GM18499 (cell line): ENCODE measurements at regions not wholly inside any gene's neighbourhood (a gene's known extent, or its start where the extent isn't known, plus 50 kb on each side); places are given as distances from the start of the nearest gene placed in this dataset.
"Not testable (repeated sequence)": the region's sequence is repeated elsewhere in the genome, so short reads cannot be mapped to it uniquely, and the experiment has no call there.

Experiments used
- ATAC-seq: cut with Tn5 transposase; IDR thresholded peaks from one replicate; pipeline ENCODE4 v1.9.1; 2021; ENCODE audit warnings: moderate number of reproducible peaks; ENCODE audit not compliant: insufficient read depth, unreplicated experiment

- ATAC-seq, result no peak
These were observed 73.2 kb downstream of the ZIC4 start for GRCh38 chr3:147333098-147333497.

- no peak for ATAC-seq
These were observed 77.6 kb downstream of the ZIC4 start for GRCh38 chr3:147328711-147329110.

DNA sequence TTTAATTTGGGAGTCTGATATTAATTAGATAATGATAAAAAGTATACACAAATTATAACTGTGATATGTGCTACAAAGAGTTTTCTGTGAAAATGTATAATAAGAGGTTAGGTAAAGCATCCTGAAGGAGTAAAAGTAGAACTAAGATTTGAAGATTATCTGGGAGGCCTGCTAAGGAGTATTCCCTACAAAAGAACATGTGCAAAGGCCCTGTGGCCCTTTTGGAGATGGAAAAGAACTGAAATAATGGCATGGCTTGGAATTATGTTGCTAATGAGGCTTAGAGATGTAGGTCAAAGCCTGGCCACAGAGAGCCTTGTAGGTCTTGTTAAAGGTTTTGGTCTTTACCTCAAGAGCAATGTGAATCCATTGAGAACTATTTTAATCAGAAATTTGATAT is 82.0 kb downstream of the ZIC4 start:
- no peak for ATAC-seq

DNA sequence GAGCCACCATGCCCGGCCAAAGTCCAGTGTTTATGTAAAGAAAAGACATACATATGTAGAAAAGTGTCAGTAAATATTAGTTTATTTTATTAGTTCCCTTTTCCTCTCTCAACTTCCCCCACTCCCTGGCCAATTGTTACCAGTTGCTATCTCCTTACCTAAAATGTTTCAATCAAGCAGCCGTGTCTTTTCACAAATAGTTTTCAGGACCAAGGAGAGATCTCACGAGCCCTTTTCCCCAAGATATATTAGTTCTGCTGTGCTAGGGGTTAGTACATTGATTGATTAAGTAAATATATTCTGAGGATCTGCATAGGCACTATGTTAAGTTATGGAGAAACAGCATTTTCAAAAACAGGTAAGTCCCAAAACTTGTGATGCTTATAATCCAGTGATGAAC is 87.4 kb downstream of the ZIC4 start:
- ATAC-seq, result no peak

- not testable (repeated sequence) for ATAC-seq
These were observed 89.3 kb downstream of the ZIC4 start for GRCh38 chr3:147317080-147317479.

GRCh38 chr3:147313513-147313912 is 92.8 kb downstream of the ZIC4 start:
- ATAC-seq, result no peak

GRCh38 chr3:147312786-147313280 is 93.5 kb downstream of the ZIC4 start:
- ATAC-seq, result no peak

DNA sequence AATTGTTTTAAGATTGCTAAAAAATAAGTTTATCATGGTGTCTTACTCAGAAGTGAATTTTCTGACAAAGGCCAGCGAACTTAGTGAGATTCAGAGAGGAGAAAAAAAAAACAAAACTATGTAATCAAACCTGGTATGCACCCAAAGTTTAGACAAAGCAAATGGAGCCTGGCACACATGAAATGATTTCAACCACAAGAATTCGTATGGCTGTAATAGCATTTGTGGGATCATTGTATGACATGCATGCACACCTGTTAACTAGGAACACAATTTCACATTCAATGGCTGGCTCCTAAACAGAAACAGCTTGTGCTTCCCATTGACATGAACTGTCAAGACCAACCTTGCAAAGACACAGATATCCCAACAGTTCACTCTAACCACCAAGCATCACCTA is 94.6 kb downstream of the ZIC4 start:
- no peak for ATAC-seq

GRCh38 chr3:147305533-147306250 is 100.7 kb downstream of the ZIC4 start:
- ATAC-seq, result no peak

DNA sequence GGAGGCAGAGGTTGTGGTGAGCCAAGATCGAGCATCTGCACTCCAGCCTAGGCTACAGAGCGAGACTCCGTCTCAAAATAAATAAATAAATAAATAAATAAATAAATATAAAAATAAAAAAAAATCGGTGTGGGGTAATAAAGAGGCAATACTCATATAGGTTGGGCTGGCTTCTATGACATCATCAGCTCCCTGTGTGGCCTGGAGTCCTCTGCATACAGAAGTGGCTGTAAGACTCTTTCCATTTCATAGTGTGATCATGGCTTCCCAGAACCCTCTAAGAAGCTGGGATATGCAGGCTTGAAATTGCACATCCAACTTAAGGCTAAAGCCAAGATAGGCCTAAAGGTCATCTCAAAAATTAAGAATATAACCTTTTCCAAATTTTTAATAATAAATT is 101.6 kb downstream of the ZIC4 start:
- ATAC-seq, result no peak

- ATAC-seq, result no peak
These were observed 104.6 kb downstream of the ZIC4 start for GRCh38 chr3:147301781-147302180.

GRCh38 chr3:147299656-147300055 is 106.7 kb downstream of the ZIC4 start:
- ATAC-seq, result no peak

DNA sequence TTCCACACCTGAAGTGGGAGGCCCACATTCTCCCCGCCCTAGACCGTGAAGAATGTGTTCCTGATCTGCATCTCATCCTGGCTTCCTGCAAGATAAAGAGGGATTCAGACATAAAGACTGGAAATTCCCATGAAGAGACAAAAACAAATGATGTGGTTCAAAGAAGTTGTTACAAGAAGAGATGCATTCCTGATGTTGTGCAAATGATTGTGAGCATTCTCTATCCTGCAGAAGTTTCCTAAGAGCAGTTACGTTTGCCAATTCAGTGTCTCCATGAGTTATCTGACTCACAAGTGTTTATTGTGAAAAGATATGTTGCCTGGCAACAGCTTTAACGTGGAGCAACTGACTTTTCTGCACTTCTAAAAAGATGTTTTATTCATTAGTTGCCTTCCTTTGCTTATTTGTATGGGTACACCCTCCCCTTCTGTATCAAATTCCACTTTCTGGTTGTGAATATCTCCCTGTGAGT is 107.8 kb downstream of the ZIC4 start:
- no peak for ATAC-seq

DNA sequence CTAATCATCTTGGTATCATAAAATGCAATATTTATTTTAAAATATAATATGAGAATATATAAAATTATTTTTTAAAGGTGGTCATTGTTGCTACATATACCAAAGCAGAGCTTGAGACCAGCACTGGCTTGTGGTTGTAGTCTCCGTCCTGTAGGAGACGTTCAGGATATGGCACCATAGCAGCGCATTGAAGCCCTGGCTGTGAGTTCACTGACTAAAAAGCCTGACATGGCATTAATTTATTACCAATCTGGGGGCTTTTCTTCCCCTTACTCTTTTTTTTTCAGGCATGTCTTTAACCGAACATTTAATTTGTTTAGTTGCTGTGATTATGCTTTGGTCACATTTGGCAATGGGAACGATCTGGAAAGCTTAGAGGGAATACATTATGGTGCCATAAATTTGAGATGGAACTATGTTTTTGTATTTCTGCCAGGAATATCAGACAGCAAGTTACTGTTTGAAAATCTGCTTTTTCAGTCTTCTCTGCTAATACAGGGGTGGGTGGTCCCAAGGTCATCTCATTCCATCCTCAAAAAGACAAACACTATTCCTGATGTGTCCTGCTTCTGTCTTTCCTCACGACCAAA is 108.5 kb downstream of the ZIC4 start:
- ATAC-seq, result no peak

GRCh38 chr3:147287370-147287769 is 119.0 kb downstream of the ZIC4 start:
- not testable (repeated sequence) for ATAC-seq

DNA sequence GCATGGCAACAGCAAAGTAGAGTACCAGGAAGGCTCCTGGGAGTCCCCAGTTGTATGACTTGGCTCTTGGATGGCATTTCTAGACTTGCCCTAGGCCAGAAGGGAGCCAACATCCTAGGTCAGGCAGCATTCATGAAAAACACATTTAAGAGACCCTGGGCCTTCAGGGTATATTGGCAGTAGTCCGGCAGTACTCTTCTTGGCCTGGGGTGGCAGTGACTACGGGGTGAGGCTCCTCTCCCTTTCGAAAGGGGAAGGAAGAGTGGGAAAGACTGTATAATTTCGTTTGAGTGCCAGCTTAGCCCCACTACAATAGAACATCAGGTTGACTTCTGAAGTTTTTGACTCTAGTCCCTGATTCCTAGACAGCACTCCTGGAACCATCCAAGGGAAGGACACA is 136.4 kb downstream of the ZIC4 start:
- no peak for ATAC-seq

- ATAC-seq, result no peak
These were observed 138.9 kb downstream of the ZIC4 start for GRCh38 chr3:147267434-147267833.

DNA sequence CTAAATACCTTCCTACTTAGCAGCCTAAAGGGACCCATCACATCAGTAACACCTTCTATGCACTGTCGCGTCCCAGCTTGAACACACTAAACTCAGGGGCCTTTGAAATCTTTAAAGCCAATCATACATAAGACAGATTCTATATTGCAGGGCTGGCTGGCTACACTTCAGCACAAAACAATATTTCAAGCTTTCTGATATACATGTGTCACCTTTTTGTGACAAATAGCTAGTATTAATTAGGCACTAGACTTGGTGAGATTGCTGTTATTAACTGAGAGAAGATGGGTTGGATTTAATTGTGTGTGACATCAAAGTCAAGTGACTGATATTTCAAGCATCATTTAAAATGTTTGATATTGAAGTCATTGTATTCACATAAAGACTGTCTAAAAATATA is 148.4 kb downstream of the ZIC4 start:
- ATAC-seq, result no peak

DNA sequence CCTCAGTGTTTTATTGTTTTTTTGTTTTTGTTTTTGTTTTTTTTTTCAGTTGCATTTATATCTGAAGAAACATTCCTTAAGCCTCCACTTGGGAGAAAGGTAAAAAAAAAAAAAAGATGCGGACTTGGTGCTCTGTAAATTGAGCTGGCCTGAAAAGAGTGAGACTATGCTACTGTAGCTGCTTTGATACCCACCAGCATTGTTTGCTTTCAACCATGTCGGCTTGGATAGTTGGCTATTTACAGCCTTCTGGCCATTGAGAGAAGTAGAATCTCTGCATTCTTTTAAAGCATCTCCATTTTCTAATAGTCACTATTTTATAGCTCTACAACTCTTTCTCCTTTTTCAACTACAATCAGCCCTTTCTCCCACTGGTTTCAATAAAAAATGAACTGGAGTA is 149.6 kb downstream of the ZIC4 start:
- ATAC-seq, result no peak

DNA sequence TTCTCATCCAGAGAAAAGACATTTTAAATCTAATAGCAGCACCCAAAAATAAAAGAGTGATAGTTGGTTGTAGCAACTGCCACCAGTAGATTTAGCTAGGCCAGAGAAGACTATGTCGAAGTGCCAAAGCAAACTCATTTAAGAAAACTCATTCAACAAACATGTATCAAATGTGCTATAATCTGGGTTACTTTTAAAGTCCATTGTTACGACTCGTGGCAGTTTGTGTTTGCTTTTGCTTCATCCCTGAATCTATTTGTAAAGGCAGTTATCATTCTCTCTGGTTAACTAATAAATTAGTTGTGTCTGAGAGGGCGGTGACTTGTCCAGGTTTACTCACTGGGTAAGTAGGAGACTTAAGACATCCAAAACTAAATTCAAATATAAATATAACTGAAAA is 159.4 kb downstream of the ZIC4 start:
- ATAC-seq, result no peak

DNA sequence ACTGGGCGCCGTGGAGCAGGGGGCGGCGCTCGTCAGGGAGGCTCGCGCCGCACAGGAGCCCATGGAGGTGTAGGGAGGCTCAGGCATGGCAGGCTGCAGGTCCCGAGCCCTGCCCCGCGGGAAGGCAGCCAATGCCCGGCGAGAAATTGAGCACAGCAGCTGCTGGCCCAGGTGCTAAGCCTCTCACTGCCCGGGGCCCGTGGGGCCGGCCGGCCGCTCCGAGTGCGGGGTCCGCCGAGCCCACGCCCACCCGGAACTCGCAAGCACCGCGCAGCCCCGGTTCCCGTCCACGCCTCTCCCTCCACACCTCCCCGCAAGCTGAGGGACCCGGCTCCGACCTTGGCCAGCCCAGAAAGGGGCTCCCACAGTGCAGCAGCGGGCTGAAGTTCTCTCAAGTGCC is 160.7 kb downstream of the ZIC4 start:
- ATAC-seq, result not testable (repeated sequence)

DNA sequence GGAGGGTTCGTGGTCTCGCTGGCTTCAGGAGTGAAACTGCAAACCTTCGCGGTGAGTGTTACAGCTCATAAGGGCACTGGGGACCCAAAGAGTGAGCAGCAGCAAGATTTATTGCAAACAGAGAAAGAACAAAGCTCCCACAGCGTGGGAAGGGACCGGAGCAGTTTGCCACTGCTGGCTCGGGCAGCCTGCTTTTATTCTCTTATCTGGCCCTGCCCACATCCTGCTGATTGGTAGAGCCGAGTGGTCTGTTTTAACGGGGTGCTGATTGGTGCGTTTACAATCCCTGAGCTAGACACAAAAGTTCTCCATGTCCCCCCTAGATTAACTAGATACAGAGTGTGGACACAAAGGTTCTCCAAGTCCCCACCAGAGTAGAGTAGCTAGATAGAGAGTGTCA is 161.3 kb downstream of the ZIC4 start:
- not testable (repeated sequence) for ATAC-seq
